GM18517 (cell line): ENCODE measurements at regions not wholly inside any gene's neighbourhood (a gene's known extent, or its start where the extent isn't known, plus 50 kb on each side); places are given as distances from the start of the nearest gene placed in this dataset.

Source experiments
- ATAC-seq: cut with Tn5 transposase; IDR thresholded peaks from one replicate; pipeline ENCODE4 v1.9.1; 2021; ENCODE audit warnings: mild to moderate bottlenecking, moderate library complexity; ENCODE audit not compliant: unreplicated experiment

DNA sequence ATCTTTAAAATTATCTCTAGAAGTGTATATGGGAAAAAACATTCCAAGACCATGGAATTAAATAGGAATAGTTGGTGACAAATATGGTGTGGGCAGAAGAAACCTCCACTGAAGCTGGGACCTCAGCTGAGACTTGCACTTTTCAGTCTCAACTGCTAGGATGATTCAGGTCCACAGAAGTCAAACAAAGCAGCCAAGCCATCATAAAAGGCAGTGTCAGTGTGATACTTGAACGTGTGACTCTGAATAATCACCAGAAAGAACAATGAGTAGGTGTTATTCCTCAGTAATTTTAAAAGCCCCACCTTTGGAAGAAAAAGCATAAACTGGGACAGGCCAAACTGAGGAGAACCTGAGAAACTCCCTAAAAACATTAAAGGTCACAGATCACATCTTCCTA, 90.7 kb downstream of the ZNF281 start:
- ATAC-seq = no peak

DNA sequence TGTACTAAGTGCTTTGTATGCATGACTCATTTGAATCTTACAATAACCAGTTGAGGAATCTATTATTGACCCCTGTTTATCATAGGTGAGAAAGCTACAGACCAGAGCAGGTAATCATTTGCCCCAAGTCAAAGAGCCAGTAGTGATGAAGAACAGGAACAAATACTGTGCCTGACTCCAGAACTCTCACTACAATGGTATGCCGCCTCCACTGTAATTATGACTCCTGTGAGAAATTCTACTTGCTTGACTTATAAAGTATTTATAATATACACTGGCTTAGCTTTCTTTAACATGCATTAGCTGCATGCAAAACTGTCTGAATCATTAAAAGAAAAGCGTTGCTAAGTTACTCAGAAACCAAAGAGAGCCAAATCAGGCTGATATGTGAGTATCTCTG, 92.6 kb downstream of the ZNF281 start:
- no peak for ATAC-seq

DNA sequence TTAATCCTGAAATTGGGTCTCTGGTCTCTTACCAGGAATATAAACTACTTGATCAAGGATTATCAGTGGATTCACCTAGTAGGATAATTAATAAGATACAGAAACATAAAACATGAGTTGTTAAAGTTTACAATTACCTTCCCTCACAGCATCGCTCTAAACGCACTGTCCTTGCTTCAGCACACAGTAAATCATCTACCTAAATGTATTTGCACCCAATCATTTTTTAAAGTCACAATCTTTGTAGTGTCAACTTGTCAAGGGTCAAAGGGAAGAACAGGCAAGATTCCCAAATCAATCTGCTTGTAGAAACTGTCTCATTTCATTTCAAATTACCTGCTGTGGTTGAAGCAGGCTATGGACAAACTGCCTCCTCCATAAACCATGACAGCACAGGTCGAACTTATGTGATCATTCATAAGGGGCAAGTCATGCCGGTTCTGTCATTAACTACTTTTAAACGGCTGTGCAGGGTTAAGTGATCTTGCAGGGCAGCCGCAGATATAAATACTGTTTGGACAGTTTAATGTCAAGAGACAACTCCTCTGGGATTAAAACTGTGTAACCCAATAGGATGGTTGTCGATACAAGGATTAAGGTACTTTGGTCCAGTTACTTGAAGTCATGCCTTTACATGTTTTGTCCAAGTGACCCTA, 93.6 kb downstream of the ZNF281 start:
- no peak for ATAC-seq

DNA sequence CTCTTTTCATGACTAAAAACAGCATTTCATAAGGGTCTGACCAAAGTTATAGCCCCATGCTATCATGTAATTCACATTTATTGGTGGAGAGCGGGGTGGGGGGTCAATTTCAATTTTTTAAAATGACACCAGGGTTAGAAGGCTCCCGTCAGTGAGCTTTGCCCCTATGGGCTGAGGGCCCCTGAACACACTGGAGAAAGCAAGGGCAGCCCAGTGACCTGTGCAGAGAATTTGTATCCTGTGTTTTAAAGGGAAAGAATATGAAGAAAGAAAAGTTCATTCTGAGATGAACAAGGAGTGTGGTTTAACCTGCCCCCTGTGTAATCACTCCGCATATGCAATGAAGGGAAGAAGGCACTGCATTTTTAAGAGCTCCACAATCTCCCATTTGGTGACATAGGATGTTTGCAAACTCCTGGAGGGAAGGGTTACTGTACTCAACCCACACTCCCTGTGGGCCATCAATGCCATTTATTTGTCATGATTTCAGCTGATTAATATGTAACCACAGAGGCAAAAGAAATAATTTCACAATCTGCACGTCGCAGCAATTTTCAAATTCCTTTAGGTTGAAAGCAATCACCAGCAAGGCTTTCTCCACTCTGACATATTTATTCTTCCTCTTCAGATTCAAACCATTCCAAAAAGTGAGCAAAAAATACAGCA, 95.6 kb downstream of the ZNF281 start:
- no peak for ATAC-seq

DNA sequence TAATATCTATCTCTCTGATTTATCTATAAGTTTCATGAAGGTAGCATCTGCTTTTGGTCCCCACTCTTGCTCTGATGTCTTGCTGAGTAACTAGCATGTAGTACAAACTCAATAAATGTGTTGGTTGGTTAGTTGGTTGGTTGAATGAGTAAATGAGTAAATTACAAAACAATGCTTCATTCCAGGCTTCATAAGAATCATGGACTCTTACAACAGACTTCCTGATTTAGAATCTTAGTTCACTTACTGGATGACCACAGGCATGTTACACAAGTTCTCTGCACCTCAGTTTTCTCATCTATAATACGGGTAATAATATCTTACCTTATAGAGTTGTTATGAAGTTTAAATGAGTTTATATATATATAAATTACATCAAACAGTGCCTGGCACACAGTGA, 98.6 kb downstream of the ZNF281 start:
- ATAC-seq = no peak

DNA sequence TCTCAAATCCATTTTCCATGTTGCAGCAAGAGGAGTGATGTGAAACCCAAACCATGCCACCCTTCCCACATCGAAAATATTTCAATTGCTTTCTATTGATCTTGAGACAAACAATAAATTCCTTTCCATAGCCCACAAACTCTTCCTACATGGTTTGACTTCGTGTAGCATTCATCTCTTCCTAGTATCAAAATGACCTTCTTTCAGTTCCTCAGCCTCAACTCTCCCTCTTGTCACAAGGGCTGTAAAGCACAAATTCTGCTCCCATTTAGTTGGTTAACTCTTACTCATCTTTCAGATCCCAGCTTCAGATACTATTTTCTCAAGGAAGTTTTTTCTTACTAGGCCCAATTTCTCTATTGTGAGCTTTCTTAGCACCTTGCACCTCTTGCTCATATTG, 99.0 kb downstream of the ZNF281 start:
- ATAC-seq = no peak

DNA sequence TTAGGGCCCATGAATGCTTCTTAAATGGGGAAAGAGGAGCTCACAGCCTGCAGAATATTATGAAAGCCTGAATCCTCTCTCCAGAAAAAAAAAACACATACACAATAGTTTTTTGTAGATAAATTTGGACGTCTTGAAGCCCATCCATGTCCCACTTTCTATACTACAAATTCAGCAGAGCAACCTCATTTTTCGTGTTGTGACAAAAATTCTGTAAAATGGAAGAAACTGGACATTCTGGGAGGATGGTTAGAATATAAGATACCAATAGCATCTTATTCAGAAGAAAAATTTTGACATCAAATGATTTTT, 102.1 kb downstream of the ZNF281 start:
- ATAC-seq = no peak

DNA sequence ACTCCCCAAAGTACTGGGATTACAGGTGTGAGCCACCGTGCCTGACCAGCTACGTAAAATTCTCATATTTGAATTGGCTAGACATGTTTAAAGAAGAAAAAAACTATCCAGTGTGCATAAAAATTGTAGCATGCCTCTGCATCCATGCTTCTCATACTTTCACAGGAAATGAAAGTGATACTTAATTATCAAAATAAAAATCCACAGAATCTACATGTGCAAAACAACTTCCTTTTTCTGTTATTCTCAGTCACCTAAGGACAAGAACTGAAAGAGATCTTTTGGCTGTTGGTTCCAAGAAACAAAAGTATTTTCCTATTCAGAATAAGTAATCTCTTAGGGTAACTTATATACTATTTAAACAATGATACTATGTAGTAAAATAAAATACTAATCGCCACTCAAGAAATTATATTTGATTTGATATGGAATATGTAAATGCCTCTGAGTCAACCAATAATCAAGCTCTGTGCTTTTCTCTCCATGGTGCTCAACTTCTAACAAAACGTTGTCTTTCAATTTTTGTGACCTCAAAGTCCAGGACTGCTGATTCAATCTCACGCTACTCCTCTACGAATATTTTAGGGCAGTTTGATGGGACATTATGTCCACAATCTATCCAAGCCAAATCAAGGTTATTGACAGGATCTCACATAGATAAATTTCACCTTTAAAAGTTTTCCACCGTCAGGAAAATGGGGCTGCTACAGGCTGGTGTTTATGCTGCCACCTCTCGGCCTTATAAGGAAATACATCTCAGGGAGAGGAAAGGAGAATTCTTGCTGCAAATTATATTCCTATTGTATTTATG, 102.7 kb downstream of the ZNF281 start:
- peak; percentile 58 for ATAC-seq

DNA sequence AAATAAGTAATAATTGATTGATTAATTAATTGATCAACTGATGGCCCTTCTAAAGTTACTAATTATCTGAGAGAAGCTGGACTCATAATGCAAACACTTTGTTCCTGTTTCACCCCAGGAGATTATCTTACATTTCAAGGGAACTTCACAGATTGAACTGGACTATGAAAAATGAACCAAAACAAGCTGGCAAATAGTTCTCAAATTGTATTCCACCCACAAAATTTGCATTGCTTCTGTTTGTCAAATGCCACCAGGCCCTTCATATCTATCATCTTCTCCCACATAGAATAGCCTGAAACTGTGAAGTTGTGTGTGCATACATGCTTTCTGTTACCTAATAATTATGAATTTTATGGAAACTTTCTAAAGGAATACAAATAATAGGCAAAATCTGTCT, 104.0 kb downstream of the ZNF281 start:
- ATAC-seq = no peak

DNA sequence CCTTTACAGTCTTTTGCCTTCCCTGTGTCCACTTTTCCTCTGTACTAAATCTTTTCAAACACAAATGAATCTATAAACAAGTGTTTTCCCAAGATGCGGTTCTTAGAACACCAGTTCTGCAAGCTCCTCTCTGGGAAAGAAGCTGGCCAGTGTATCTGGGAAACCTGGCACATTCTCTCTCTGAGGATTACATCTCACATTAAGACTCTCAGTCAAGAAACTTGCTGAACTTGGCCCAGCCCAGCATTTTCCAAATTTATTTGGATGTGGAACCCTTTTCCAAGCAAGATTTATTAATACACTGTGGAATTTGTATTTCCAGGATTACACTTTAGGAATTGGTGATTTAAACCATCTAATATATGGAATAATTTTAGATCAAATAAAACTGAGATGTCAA, 105.7 kb downstream of the ZNF281 start:
- no peak for ATAC-seq

DNA sequence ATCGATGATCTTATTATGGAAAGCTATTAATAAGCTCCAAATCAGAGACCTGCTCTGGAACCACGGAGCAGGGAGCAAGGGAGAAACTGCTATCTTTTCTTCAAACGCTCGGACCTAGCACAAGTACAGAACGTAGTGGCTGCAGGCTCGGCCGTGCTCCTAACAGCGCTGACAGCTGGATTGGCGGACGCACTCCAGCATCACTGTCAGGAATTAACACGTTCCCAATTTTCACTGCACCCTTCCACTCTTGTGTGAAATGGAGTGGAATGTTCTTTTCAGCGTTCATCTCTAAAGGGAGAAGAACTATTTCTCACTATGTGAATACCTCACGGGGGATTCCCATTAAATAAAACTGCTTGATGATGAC, 106.9 kb downstream of the ZNF281 start:
- ATAC-seq = no peak

DNA sequence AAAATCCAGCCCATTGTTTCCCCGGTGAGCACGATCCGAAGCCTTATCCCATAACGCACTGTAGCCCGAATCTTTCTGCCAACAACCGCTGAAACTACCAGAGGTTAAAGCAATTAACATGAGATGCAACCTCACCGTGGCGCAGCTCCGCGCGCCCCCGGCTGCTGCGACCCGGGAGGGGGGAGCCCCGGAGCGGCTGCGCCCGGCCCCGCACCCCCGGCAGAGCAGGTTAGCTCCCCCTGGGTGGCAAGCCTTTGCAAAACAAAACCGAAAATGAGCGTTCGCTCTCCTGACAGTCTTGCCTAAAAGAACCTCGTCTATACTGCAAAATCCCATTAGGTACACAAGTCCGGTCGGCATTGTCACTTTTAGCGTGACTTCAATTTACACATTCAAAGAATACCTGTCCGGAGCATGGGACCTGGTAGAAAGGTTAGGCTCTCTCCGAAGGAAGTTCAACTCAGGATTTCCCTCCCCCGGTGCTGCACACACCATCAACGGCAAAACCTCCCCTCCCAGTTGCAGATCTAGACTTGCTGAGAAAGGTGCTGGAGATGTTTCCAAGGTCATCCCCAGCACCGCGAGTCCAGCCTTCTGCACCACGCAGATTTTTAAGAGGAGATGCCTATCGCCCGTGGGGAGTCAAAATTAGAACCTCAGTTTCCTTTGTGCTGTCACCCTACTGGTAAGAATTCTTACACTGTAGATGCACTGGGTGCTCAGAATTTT, 107.5 kb downstream of the ZNF281 start:
- peak; percentile 56 for ATAC-seq

DNA sequence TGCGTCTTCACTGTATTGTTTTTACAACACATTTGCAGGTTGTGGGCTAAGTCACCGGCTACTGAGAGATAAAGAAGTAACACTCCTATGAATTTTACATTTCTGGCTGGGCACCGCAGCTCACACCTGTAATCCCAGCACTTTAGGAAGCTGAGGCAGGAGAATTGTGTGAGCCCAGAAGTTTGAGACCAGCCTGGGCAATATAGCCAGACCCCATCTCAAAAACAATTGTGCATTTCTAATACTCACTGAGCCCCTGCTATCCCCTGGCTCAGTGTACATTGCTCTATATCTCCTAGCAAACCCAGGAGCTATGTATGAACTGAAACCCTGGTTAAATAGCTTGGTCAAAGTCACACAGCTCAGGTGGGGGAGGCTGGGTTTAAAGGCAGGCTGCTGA, 108.7 kb downstream of the ZNF281 start:
- no peak for ATAC-seq

DNA sequence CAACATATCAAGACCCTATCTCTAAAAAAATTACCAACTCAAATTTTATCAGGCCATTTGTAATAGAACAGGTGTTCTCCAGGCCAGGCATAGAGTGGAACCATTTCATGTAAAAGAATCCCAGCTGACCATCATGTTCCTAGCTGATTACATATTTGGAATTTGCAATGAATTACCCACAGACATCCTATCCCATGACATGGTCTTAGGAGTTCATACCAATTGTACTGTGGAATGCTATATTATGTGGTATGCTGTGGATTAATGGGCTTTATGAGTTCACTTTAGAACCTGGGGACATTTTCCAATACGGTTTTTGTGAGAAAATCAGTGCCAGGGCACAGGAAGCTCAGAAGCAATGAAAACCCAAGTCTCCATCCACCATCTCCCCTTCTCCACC, 110.3 kb downstream of the ZNF281 start:
- ATAC-seq = no peak

DNA sequence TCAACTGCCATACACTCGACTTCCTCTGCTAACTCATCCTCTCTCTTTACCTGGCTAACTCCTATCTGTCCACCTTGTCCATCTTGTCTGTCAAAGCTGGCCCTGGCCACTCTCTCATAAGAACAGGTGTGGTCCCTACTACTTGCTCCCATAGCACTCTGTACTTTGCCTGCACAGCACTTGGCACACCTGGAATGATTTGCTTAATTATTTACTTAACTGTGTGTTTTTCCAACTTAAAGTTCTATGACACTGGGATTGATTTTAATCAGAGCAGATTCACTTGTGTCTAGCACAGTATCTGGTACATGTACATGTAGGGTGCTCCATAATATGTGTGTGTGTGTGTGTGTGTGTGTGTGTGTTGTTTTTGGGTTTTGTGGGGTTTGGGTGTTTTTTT, 111.6 kb downstream of the ZNF281 start:
- no peak for ATAC-seq

DNA sequence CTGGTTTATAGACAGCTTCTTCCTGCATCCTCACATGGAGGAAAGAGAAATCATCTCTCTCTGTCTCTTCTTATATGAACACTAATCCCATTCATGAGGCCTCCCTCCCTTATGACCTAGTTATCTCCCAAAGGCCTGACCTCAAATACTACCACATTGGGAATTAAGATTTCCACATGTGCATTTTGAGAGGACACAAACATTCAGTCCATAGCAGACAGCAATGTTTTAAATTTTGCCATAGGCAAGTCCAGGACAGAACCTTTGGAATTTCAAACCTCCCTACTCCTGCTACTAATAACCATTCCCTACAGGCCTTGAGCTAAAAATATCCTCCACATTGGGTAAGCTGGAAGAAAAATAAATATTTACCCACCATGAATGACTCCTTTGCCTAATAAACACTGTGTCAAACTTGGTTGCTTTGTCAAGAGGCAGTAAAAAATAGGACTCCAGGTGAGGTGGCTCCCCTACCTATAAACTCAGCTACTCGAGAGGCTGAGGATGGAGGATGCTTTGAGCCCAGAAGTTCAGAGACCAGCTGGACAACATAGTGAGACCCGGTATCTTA, 113.7 kb downstream of the ZNF281 start:
- no peak for ATAC-seq

DNA sequence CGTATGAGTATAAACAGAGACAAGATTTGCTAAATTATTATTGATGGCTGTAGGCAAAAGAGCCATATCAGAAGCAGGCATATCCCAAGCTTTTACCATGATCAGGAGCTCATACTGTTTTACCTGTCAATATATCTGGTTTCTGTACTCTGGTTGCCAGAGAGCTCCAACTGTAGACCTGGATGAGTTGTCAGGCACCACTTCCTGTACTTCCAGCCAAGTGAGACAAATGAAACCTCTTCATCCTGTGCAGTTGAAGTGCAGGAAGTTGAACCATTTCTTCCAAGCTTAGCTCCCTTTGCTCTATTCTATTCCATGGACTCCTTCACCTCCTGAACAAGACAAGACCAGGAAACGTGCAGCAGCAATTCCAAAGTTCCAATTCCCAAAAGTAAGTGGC, 115.6 kb downstream of the ZNF281 start:
- ATAC-seq = no peak

DNA sequence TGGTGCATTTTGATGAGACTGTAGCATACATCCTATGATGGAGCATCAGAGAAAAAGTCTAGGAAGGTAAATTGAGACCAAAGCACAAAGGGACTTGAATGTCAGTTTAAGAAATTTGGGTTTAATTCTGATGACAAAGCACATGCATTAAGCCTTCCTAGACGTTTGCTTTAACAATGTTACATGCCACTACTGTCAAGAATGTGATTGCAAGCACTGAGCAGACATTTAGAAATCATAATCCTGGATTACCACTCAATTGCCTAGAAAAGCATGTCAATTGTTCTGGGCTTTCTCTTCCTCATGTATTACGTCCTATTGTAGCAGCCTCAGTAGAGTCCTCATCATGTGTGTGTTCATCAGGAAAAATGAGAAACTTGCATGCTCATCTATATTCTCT, 117.1 kb downstream of the ZNF281 start:
- no peak for ATAC-seq

DNA sequence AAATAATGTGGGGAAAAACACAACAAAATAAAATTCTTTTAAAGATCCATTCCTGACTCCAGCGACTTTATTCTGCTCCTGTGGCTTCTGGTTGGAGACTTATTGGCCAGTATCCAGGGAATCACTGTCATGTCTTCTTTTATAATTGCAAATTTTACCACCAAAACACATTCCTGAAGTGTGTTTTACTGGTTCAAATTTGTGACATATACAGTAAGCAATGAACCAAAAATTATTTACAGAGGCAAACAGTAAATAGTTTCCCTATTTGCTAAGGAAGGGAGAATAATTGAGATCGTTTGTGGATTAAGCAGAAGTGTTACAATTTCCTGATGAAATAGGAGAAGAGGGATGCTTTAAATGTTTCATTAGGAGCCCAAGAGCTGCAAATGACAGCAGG, 118.7 kb downstream of the ZNF281 start:
- no peak for ATAC-seq

DNA sequence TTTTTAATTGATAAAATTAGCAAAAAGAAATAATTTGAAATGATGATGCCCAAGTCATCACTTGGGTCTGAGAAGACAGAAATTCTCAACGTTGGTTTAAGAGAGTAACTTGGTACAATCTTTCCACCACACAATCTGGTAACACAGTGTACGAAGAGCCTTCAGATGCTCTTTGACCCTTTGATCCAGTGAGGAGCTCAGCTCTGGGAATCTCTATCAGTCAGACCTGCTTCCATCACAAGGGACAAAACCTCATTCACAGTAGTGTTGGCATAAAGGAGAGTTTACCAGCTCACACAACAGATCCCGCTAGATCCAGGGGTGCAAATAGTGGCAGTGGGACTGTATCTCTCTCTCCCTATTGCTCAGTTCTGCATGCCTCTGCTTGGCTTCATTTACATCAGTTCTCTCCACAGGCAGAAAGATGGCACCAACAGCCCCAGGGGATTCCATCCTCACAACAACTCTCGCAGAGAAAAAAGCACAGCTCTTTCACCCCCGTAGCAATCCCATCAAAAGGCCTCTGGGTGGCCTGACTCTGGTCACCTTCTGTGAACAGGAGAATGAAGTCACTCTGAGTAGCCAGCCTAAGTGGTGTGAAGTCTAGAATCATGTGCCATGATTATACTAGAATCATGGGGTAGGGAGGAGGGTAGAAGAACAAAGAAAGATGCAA, 119.7 kb downstream of the ZNF281 start:
- ATAC-seq = no peak

DNA sequence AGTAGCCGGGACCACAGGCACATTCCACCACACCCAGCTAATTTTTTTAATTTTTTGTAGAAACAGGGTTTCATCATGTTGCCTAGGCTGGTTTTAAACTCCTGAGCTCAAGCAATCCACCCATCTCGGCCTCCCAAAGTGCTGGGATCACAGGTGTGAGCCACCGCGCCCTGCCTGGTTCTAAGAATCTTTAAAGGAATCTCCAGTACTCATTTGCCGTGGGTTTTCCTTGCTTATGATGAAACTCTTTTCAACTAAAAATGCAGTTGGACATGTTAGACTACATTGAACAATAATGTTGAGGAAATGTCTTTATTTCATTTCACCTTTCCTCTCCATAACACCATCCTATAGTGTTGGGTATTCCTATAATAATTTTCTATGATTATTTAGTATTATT, 121.6 kb downstream of the ZNF281 start:
- ATAC-seq = no peak
